GM23248 (cell line): ENCODE measurements at regions not wholly inside any gene's neighbourhood (a gene's known extent, or its start where the extent isn't known, plus 50 kb on each side); places are given as distances from the start of the nearest gene placed in this dataset.

Experiments used
- EZH2 ChIP-seq: fragments of 200-600 bp; sonication (generic); IDR thresholded peaks from 2 replicates; pipeline ENCODE4 v1.6.1; 2018; ENCODE audit warnings: antibody characterized with exemption, mild to moderate bottlenecking; ENCODE audit not compliant: insufficient read depth, poor library complexity, severe bottlenecking
- EZH2phosphoT487 ChIP-seq: fragments of 200-600 bp; sonication (generic); IDR thresholded peaks from 2 replicates; pipeline ENCODE4 v1.6.1; 2018; ENCODE audit warnings: antibody characterized with exemption, moderate library complexity, mild to moderate bottlenecking, low read depth; ENCODE audit not compliant: insufficient read depth

- TF ChIP-seq EZH2 (no peak), EZH2phosphoT487 (no peak)
Measured at GRCh38 chr11:109791337-109791736, 301.9 kb upstream of the ZC3H12C start.
